Keratinocyte (primary cell): ENCODE measurements at regions not wholly inside any gene's neighbourhood (a gene's known extent, or its start where the extent isn't known, plus 50 kb on each side); places are given as distances from the start of the nearest gene placed in this dataset.

ENCODE experiments used
- DNase-seq: peaks from one replicate; pipeline ENCODE4 v3.0.0-alpha.2; 2011; ENCODE audit warnings: low read depth, missing footprints, low spot score
- FAIRE-seq: peaks from 2 replicates; lab custom pipeline; 2011; peaks lifted over from hg19 to GRCh38; lab: Jason Lieb, UNC
- H2AFZ ChIP-seq: 2 replicates; pipeline ENCODE4 v1.6.0; 2012; ENCODE audit warnings: low read length, control low read depth, inconsistent platforms; ENCODE audit not compliant: control insufficient read depth
- H3K27ac ChIP-seq: 2 replicates; pipeline ENCODE4 v1.5.1; 2011; ENCODE audit warnings: low read length; ENCODE audit not compliant: control insufficient read depth, insufficient read depth
- H3K27me3 ChIP-seq: 3 replicates; pipeline ENCODE4 v1.6.0; 2011; ENCODE audit warnings: low read length; ENCODE audit not compliant: control insufficient read depth, insufficient read depth; ENCODE audit errors: extremely low read depth
- H3K36me3 ChIP-seq, 2 experiments: 2 replicates in 1 of 2; 3 replicates in 1 of 2; pipeline ENCODE4 v1.5.1; 2011; ENCODE audit warnings: low read length in 2 of 2, mild to moderate bottlenecking in 1 of 2; ENCODE audit not compliant: control insufficient read depth in 2 of 2, insufficient read depth in 2 of 2; ENCODE audit errors: extremely low read depth in 1 of 2
- H3K4me1 ChIP-seq: 3 replicates; pipeline ENCODE4 v1.5.1; 2011; ENCODE audit warnings: low read length; ENCODE audit not compliant: control insufficient read depth, insufficient read depth; ENCODE audit errors: extremely low read depth
- H3K4me2 ChIP-seq: 3 replicates; pipeline ENCODE4 v1.6.0; 2011; ENCODE audit warnings: low read depth, low read length; ENCODE audit not compliant: control insufficient read depth, insufficient read depth; ENCODE audit errors: extremely low read depth
- H3K4me3 ChIP-seq, 3 experiments: fragments of 200-600 bp in 1 of 3; sonication (generic) in 1 of 3; 2 replicates in 2 of 3; 3 replicates in 1 of 3; pipeline ENCODE4 v1.5.1; 2011 to 2016; ENCODE audit warnings: low read length in 3 of 3, mild to moderate bottlenecking in 3 of 3, control low read depth in 2 of 3, inconsistent platforms in 1 of 3, low read depth in 1 of 3, mixed read lengths in 1 of 3, mixed run types in 1 of 3, moderate library complexity in 1 of 3; ENCODE audit not compliant: control insufficient read depth in 2 of 3, insufficient read depth in 2 of 3; ENCODE audit errors: extremely low read depth in 1 of 3
- H3K79me2 ChIP-seq: 2 replicates; pipeline ENCODE4 v1.6.0; 2012; ENCODE audit warnings: low read length; ENCODE audit not compliant: control insufficient read depth, insufficient read depth
- H3K9ac ChIP-seq: 3 replicates; pipeline ENCODE4 v1.6.0; 2011; ENCODE audit warnings: low read length; ENCODE audit not compliant: control insufficient read depth, insufficient read depth; ENCODE audit errors: extremely low read depth
- H3K9me1 ChIP-seq: 3 replicates; pipeline ENCODE4 v1.6.0; 2011; ENCODE audit warnings: low read length; ENCODE audit not compliant: control insufficient read depth, insufficient read depth; ENCODE audit errors: extremely low read depth
- H3K9me3 ChIP-seq: 2 replicates; pipeline ENCODE4 v1.5.1; 2012; ENCODE audit warnings: low read depth, low read length; ENCODE audit not compliant: control insufficient read depth
- H4K20me1 ChIP-seq: 3 replicates; pipeline ENCODE4 v1.6.0; 2011; ENCODE audit warnings: low read length; ENCODE audit not compliant: control insufficient read depth, insufficient read depth; ENCODE audit errors: extremely low read depth
- EZH2 ChIP-seq: IDR thresholded peaks from one replicate; pipeline ENCODE4 v1.6.1; 2012; ENCODE audit warnings: inconsistent platforms, mild to moderate bottlenecking, low read length, moderate library complexity
- dilution Hi-C: fragments of 300-500 bp; cut with MboI; formaldehyde crosslinking; loops from one replicate; pipeline ENCODE4 v1.7.0; 2020; ENCODE audit warnings: low sequenced_read_pairs; ENCODE audit not compliant: extremely low pct_ligation_motif_present
- TF ChIP-seq, protein P1 (sequence below), 3 experiments: IDR thresholded peaks in 1 of 3; conservative IDR thresholded peaks in 1 of 3; optimal IDR thresholded peaks in 1 of 3; 2 replicates in 2 of 3; 3 replicates in 1 of 3; pipeline versions ENCODE3 to v1.5.1; 2011; ENCODE audit warnings: low read length in 3 of 3, mild to moderate bottlenecking in 3 of 3, moderate library complexity in 2 of 3, control low read depth in 1 of 3, inconsistent platforms in 1 of 3; ENCODE audit not compliant: insufficient read depth in 2 of 3; ENCODE audit errors: extremely low read depth in 1 of 3

GRCh38 chr5:62083247-62083646, 222.8 kb upstream of the KIF2A start:
- FAIRE-seq (no peak), DNase-seq (no peak)
- Histone ChIP-seq H3K4me2 (peak overlapping the region; percentile 58), H3K27ac (no peak overlapping the region), H2AFZ (no peak overlapping the region), H3K4me3 (no peak overlapping the region), H3K9ac (no peak overlapping the region), H4K20me1 (no peaks in the 10 kb centered on the region), H3K9me1 (no peaks in the 10 kb centered on the region), H3K4me1 (peaks cover 30% of the 10 kb centered on the region), H3K27me3 (no peaks in the 10 kb centered on the region), H3K9me3 (no peaks in the 10 kb centered on the region), H3K79me2 (no peaks in the 10 kb centered on the region), H3K36me3 (no peaks in the 10 kb centered on the region)
- dilution Hi-C loops, result no loop called here
- no peak for TF ChIP-seq EZH2
- TF ChIP-seq, protein P1, sequence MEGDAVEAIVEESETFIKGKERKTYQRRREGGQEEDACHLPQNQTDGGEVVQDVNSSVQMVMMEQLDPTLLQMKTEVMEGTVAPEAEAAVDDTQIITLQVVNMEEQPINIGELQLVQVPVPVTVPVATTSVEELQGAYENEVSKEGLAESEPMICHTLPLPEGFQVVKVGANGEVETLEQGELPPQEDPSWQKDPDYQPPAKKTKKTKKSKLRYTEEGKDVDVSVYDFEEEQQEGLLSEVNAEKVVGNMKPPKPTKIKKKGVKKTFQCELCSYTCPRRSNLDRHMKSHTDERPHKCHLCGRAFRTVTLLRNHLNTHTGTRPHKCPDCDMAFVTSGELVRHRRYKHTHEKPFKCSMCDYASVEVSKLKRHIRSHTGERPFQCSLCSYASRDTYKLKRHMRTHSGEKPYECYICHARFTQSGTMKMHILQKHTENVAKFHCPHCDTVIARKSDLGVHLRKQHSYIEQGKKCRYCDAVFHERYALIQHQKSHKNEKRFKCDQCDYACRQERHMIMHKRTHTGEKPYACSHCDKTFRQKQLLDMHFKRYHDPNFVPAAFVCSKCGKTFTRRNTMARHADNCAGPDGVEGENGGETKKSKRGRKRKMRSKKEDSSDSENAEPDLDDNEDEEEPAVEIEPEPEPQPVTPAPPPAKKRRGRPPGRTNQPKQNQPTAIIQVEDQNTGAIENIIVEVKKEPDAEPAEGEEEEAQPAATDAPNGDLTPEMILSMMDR (optimal IDR thresholded peaks at IDR 0.05 in 1 of 3, IDR thresholded peaks at IDR 0.05 in 1 of 3, conservative IDR thresholded peaks at IDR 0.05 in 1 of 3; ENCODE audit: extremely low read depth in 1 of 3, insufficient read depth in 2 of 3, low read length in 3 of 3), result no peak

DNA sequence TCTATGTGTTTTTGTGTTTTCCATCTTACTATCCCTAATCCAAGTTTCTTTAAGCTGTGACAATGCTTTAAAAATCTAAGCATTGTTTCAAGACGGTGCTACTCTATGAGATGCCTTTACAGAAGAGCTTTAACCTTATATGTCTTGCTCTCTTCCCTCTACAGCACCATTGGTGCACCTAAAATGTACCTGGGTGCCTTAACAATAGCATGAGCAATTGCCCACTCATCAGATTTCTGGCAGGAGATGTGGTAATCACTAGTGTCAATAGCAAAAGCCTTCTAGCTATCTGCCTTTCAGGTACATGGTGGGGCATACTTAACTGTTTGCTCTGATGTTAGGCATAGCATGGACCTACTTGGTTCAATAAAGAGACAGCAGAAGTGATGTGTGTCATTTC, 222.3 kb upstream of the KIF2A start:
- Histone ChIP-seq H3K4me1 (peaks cover 30% of the 10 kb centered on the region), H3K9me3 (no peaks in the 10 kb centered on the region), H3K79me2 (no peaks in the 10 kb centered on the region), H3K9me1 (no peaks in the 10 kb centered on the region), H3K9ac (no peak overlapping the region), H3K4me3 (no peak overlapping the region), H2AFZ (no peak overlapping the region), H3K27ac (no peak overlapping the region), H3K36me3 (no peaks in the 10 kb centered on the region), H3K4me2 (peak overlapping the region; percentile 58), H3K27me3 (no peaks in the 10 kb centered on the region), H4K20me1 (no peaks in the 10 kb centered on the region)
- dilution Hi-C loops, result no loop called here
- DNase-seq, result peak; percentile 50
- TF ChIP-seq EZH2, result no peak
- TF ChIP-seq, protein P1 (optimal IDR thresholded peaks at IDR 0.05 in 1 of 3, IDR thresholded peaks at IDR 0.05 in 1 of 3, conservative IDR thresholded peaks at IDR 0.05 in 1 of 3; ENCODE audit: extremely low read depth in 1 of 3, insufficient read depth in 2 of 3, low read length in 3 of 3), result no peak
- FAIRE-seq, result peak; percentile 99
